RWPE2 (cell line): ENCODE measurements at regions not wholly inside any gene's neighbourhood (a gene's known extent, or its start where the extent isn't known, plus 50 kb on each side); places are given as distances from the start of the nearest gene placed in this dataset.

Experiments used
- ATAC-seq: fragments of 200-7000 bp; cut with Tn5 transposase; 3 replicates; pipeline ENCODE4 v1.9.1; 2021; ENCODE audit warnings: low read depth
- DNase-seq: peaks from one replicate; pipeline ENCODE4 v3.0.0-alpha.2; 2020; ENCODE audit warnings: low spot score
- H3K27ac ChIP-seq: fragments of 450-650 bp; 2 replicates; pipeline ENCODE4 v1.5.1; 2017; ENCODE audit warnings: mild to moderate bottlenecking; ENCODE audit not compliant: poor library complexity, severe bottlenecking
- H3K27me3 ChIP-seq: fragments of 250-450 bp; sonication (Bioruptor Pico); 2 replicates; pipeline ENCODE4 v1.5.1; 2021; ENCODE audit warnings: mild to moderate bottlenecking, moderate library complexity; ENCODE audit not compliant: insufficient read depth, poor library complexity, severe bottlenecking
- H3K36me3 ChIP-seq: fragments of 250-450 bp; sonication (Bioruptor Pico); 2 replicates; pipeline ENCODE4 v1.5.1; 2020; ENCODE audit warnings: low read depth, mild to moderate bottlenecking, moderate library complexity
- H3K4me1 ChIP-seq: fragments of 250-450 bp; sonication (Bioruptor Pico); 2 replicates; pipeline ENCODE4 v1.5.1; 2021; ENCODE audit warnings: mild to moderate bottlenecking, moderate library complexity; ENCODE audit not compliant: insufficient read depth, poor library complexity, severe bottlenecking
- H3K4me3 ChIP-seq: fragments of 250-450 bp; sonication (Bioruptor Pico); 2 replicates; pipeline ENCODE4 v1.5.1; 2021; ENCODE audit warnings: mild to moderate bottlenecking, moderate library complexity; ENCODE audit not compliant: severe bottlenecking
- H3K9me3 ChIP-seq: fragments of 250-450 bp; sonication (Bioruptor Pico); 2 replicates; pipeline ENCODE4 v1.5.1; 2021; ENCODE audit warnings: mild to moderate bottlenecking, moderate library complexity; ENCODE audit not compliant: severe bottlenecking
- TF ChIP-seq, protein P1 (sequence below): fragments of 450-650 bp; IDR thresholded peaks from one replicate; pipeline ENCODE4 v1.5.1; 2017; ENCODE audit warnings: mild to moderate bottlenecking, moderate library complexity; ENCODE audit not compliant: poor library complexity, severe bottlenecking

DNA sequence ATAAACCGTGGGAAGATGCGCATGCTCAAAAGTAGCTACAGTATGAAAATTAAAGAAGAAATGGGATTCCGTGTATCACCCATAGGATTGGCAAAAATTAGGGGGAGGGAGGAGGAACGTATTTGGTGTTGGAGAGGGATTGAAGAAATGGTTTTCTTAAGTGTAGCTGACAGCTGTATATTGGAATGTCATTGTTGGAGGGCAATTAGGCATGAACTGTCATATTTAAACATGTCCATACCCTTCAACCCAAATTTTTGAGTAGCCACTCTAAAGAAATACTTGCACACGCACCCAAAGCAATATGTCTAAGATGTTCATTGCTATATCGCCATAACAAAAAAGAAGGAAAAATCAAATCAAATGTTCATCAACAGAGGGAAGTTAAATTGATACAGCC, 144.7 kb downstream of the TLE3 start:
- ATAC-seq (no peak), DNase-seq (no peak)
- H3K27ac ChIP-seq: no peak overlapping the region
- H3K36me3 ChIP-seq: no peaks in the 10 kb centered on the region
- H3K9me3 ChIP-seq: no peaks in the 10 kb centered on the region
- H3K4me3 ChIP-seq: no peak overlapping the region
- no peaks in the 10 kb centered on the region for H3K4me1 ChIP-seq
- TF ChIP-seq, protein P1, sequence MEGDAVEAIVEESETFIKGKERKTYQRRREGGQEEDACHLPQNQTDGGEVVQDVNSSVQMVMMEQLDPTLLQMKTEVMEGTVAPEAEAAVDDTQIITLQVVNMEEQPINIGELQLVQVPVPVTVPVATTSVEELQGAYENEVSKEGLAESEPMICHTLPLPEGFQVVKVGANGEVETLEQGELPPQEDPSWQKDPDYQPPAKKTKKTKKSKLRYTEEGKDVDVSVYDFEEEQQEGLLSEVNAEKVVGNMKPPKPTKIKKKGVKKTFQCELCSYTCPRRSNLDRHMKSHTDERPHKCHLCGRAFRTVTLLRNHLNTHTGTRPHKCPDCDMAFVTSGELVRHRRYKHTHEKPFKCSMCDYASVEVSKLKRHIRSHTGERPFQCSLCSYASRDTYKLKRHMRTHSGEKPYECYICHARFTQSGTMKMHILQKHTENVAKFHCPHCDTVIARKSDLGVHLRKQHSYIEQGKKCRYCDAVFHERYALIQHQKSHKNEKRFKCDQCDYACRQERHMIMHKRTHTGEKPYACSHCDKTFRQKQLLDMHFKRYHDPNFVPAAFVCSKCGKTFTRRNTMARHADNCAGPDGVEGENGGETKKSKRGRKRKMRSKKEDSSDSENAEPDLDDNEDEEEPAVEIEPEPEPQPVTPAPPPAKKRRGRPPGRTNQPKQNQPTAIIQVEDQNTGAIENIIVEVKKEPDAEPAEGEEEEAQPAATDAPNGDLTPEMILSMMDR: no peak
- H3K27me3 ChIP-seq: peaks cover 6% of the 10 kb centered on the region

DNA sequence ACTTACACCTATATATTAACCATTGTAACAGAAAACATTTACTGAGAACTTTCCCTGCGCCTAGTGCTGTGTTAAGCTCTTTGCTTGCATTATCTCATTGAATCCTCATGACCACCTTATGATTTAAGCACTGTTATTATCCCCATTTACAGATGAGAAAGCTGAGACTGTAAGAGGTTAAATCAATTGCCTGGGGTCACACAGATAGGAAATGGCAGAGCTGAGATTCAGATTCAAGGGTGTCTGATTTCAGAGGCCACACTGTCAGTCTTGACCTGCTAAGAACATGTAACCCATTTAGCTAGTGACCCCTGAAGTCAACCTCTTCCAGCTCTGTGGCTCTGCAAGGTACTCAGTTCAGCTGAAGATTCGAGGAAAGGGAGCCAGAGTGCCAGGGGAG, 143.9 kb downstream of the TLE3 start:
- ATAC-seq: no peak
- Histone ChIP-seq H3K27ac (no peak overlapping the region), H3K9me3 (no peaks in the 10 kb centered on the region), H3K36me3 (no peaks in the 10 kb centered on the region), H3K4me1 (no peaks in the 10 kb centered on the region), H3K4me3 (no peak overlapping the region), H3K27me3 (peaks cover 6% of the 10 kb centered on the region)
- no peak for DNase-seq
- TF ChIP-seq, protein P1: no peak

DNA sequence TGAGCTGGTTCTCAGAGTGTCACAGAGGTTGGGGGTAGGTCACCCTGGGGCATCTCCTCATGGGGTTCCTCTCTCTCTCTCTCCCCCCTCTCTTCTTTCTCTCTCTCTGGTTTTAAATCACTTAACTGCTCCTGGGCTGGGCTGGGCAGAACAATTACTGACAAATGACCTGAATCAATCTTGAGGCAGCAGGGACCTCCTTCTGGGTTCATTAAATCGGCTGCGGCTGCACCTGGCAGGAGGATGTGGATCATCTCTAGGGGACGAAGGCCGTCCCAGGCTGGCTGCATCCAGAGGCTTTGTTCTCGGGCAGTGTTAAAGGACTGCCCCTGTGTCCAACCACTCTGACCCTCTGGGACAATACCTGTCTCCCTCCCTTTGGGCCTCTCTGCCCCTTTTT, 143.1 kb downstream of the TLE3 start:
- no peak for ATAC-seq

DNA sequence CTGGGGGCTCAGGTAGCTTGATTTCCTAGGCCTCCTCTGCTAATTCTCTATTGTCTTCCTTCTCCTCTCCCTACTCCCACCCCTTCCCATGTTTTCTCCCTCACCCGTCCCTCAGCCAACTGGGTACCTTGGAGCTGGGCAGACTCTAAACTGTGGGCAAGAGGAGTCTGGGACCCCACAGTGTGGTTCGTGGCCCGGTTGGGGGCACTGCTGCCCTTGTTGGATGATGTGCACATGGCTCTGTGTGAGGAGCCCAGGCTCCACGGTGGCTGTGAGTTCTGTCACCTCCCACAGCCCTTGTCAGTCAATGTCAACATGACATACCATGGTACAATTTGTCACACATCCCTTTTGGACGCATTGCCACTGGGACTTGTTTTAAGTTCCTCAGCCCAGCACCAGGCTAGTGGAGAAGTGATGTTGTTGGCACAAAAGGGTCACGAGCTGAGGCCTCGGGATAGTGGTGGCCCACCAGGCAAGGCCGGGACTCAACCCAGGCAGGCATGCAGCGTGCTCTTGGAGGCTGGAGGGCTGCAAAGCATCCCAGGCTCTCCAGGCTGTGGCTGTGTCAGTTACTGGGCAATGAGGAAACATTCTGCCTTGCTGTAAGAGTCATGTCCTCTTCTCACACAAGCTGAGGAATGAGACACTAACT, 142.3 kb downstream of the TLE3 start:
- ATAC-seq (no peak), DNase-seq (no peak)
- TF ChIP-seq, protein P1: no peak
- no peaks in the 10 kb centered on the region for H3K4me1 ChIP-seq
- peaks cover 6% of the 10 kb centered on the region for H3K27me3 ChIP-seq
- no peaks in the 10 kb centered on the region for H3K9me3 ChIP-seq
- no peak overlapping the region for H3K4me3 ChIP-seq
- no peaks in the 10 kb centered on the region for H3K36me3 ChIP-seq
- no peak overlapping the region for H3K27ac ChIP-seq

More for the DNA sequence above, 143.1 kb downstream of the TLE3 start:
- no peaks in the 10 kb centered on the region for H3K36me3 ChIP-seq
- TF ChIP-seq, protein P1: no peak
- H3K27ac ChIP-seq: no peak overlapping the region
- DNase-seq: no peak
- peaks cover 6% of the 10 kb centered on the region for H3K27me3 ChIP-seq
- no peaks in the 10 kb centered on the region for H3K4me1 ChIP-seq
- H3K4me3 ChIP-seq: no peak overlapping the region
- H3K9me3 ChIP-seq: no peaks in the 10 kb centered on the region

DNA sequence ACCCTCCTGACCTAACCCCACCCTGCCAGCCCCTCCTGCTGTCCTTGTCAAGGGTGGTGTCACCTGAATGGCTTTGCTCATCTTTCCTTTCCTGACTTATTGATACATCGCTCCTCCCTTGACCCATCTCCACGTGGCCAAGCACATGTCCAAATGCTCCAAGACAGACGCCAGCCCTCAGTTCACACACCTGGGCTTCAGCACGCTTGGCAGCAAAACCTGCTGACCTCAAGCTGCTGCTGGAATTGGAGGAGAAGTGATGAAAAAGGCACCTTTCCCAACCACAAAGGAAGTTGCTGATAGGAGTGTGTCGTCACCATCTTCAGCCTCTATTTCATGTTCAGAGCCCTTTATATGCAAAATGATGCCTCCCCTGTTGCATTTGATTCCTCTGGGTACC, 141.3 kb downstream of the TLE3 start:
- no peak overlapping the region for H3K27ac ChIP-seq
- H3K4me1 ChIP-seq: no peaks in the 10 kb centered on the region
- no peak for DNase-seq
- no peak overlapping the region for H3K4me3 ChIP-seq
- no peaks in the 10 kb centered on the region for H3K9me3 ChIP-seq
- TF ChIP-seq, protein P1: no peak
- H3K27me3 ChIP-seq: peaks cover 6% of the 10 kb centered on the region
- no peak for ATAC-seq
- no peaks in the 10 kb centered on the region for H3K36me3 ChIP-seq
